GM23338 (cell line): ENCODE measurements at regions not wholly inside any gene's neighbourhood (a gene's known extent, or its start where the extent isn't known, plus 50 kb on each side); places are given as distances from the start of the nearest gene placed in this dataset.

Experiments used
- ATAC-seq: fragments of 200-7000 bp; cut with Tn5 transposase; 3 replicates; pipeline ENCODE4 v1.9.1; 2020
- DNase-seq: peaks from one replicate; pipeline ENCODE4 v3.0.0-alpha.2; 2015; ENCODE audit warnings: low spot score
- H2AFZ ChIP-seq: fragments of 200-600 bp; sonication (generic); 2 replicates; pipeline ENCODE4 v1.8.0; 2016; ENCODE audit warnings: antibody characterized with exemption, mild to moderate bottlenecking, moderate library complexity
- H3F3A ChIP-seq: fragments of 200-600 bp; sonication (generic); replicated peaks from 2 replicates; pipeline ENCODE4 v1.8.0; 2017; ENCODE audit warnings: antibody characterized with exemption, mixed run types, low read depth
- H3K27ac ChIP-seq: fragments of 200-600 bp; sonication (generic); 2 replicates; pipeline ENCODE4 v1.6.1; 2016; ENCODE audit warnings: low read depth
- H3K27me3 ChIP-seq: fragments of 200-600 bp; sonication (generic); 2 replicates; pipeline ENCODE4 v1.8.0; 2016; ENCODE audit warnings: mild to moderate bottlenecking, mixed run types, moderate library complexity; ENCODE audit not compliant: insufficient read depth
- H3K36me3 ChIP-seq: fragments of 200-600 bp; sonication (generic); 2 replicates; pipeline ENCODE4 v1.8.0; 2016; ENCODE audit warnings: mild to moderate bottlenecking; ENCODE audit not compliant: insufficient read depth
- H3K4me1 ChIP-seq: fragments of 200-600 bp; sonication (generic); 2 replicates; pipeline ENCODE4 v1.8.0; 2016; ENCODE audit warnings: mild to moderate bottlenecking, moderate library complexity; ENCODE audit not compliant: insufficient read depth
- H3K4me2 ChIP-seq: fragments of 200-600 bp; sonication (generic); 2 replicates; pipeline ENCODE4 v1.7.1; 2017; ENCODE audit warnings: mixed run types
- H3K4me3 ChIP-seq: fragments of 200-600 bp; sonication (generic); 2 replicates; pipeline ENCODE4 v1.6.1; 2016; ENCODE audit warnings: mixed run types
- H3K79me2 ChIP-seq: fragments of 200-600 bp; sonication (generic); replicated peaks from 2 replicates; pipeline ENCODE4 v1.8.0; 2017; ENCODE audit warnings: mild to moderate bottlenecking; ENCODE audit not compliant: insufficient read depth
- H3K9me2 ChIP-seq: fragments of 200-600 bp; sonication (generic); 2 replicates; pipeline ENCODE4 v1.8.0; 2017; ENCODE audit not compliant: insufficient read depth
- H4K20me1 ChIP-seq: fragments of 200-600 bp; sonication (generic); replicated peaks from 2 replicates; pipeline ENCODE4 v1.8.0; 2017; ENCODE audit warnings: mild to moderate bottlenecking; ENCODE audit not compliant: insufficient read depth
- H3K27ac Mint-ChIP-seq: 2 replicates; pipeline ENCODE4 v1.8.0; 2020; ENCODE audit warnings: inconsistent platforms, mild to moderate bottlenecking, moderate library complexity, mixed read lengths
- H3K27me3 Mint-ChIP-seq: 3 replicates; pipeline ENCODE4 v1.8.0; 2022; ENCODE audit warnings: low read depth, mild to moderate bottlenecking, moderate library complexity, mixed read lengths, inconsistent platforms; ENCODE audit not compliant: insufficient read depth, poor library complexity
- H3K36me3 Mint-ChIP-seq: 3 replicates; pipeline ENCODE4 v1.8.0; 2021; ENCODE audit warnings: low read depth, mild to moderate bottlenecking, inconsistent platforms, moderate library complexity, mixed read lengths
- H3K4me1 Mint-ChIP-seq: 3 replicates; pipeline ENCODE4 v1.8.0; 2020; ENCODE audit warnings: mild to moderate bottlenecking, inconsistent platforms, mixed read lengths
- H3K4me3 Mint-ChIP-seq: 3 replicates; pipeline ENCODE4 v1.8.0; 2021; ENCODE audit warnings: moderate library complexity, mild to moderate bottlenecking, inconsistent platforms, mixed read lengths
- H3K9me3 Mint-ChIP-seq: 3 replicates; pipeline ENCODE4 v1.8.0; 2020; ENCODE audit warnings: moderate library complexity, mild to moderate bottlenecking, inconsistent platforms, mixed read lengths
- ETS1 ChIP-seq: IDR thresholded peaks from 2 replicates; pipeline ENCODE4 v1.6.1; 2016; ENCODE audit warnings: antibody characterized with exemption
- EZH2 ChIP-seq: fragments of 200-600 bp; sonication (generic); IDR thresholded peaks from one replicate; pipeline ENCODE4 v1.8.0; 2017; ENCODE audit warnings: antibody characterized with exemption, mild to moderate bottlenecking, low read depth; ENCODE audit not compliant: unreplicated experiment
- EZH2phosphoT487 ChIP-seq: fragments of 200-600 bp; sonication (generic); IDR thresholded peaks from one replicate; pipeline ENCODE4 v1.8.1; 2018; ENCODE audit warnings: antibody characterized with exemption; ENCODE audit not compliant: unreplicated experiment
- NANOG ChIP-seq: IDR thresholded peaks from 2 replicates; pipeline ENCODE4 v1.6.1; 2016; ENCODE audit warnings: antibody characterized with exemption, borderline replicate concordance
- STAT1 ChIP-seq: IDR thresholded peaks from one replicate; pipeline ENCODE4 v1.6.1; 2016; ENCODE audit warnings: antibody characterized with exemption; ENCODE audit not compliant: unreplicated experiment
- ZNF114 ChIP-seq: fragments of 250-450 bp; sonication (Bioruptor Pico); IDR thresholded peaks from 2 replicates; pipeline ENCODE4 v1.5.0; 2020; ENCODE audit warnings: mild to moderate bottlenecking, moderate library complexity
- ZNF331 ChIP-seq: fragments of 250-450 bp; sonication (Bioruptor Pico); IDR thresholded peaks from 2 replicates; pipeline ENCODE4 v1.5.0; 2020; ENCODE audit warnings: low read depth, mild to moderate bottlenecking, moderate library complexity
- ZNF462 ChIP-seq: fragments of 250-450 bp; sonication (Bioruptor Pico); IDR thresholded peaks from 2 replicates; pipeline ENCODE4 v1.5.0; 2020; ENCODE audit warnings: mild to moderate bottlenecking, moderate library complexity
- TF ChIP-seq, protein P1 (sequence below): IDR thresholded peaks from one replicate; pipeline ENCODE4 v1.6.1; 2018; ENCODE audit warnings: antibody characterized with exemption; ENCODE audit not compliant: unreplicated experiment
- TF ChIP-seq, protein P2 (sequence below), 2 experiments: fragments of 200-600 bp in 1 of 2; sonication (generic) in 1 of 2; conservative IDR thresholded peaks; 2 replicates each; pipeline versions ENCODE4 v1.5.1 to v1.6.1; 2016 to 2017; ENCODE audit warnings: antibody characterized with exemption in 2 of 2, low read depth in 2 of 2, mild to moderate bottlenecking in 2 of 2, moderate library complexity in 1 of 2

GRCh38 chr15:23912191-23912590 lies 225.1 kb upstream of the NDN start (continued):
- TF ChIP-seq ZNF462 (CRISPR knock-in tag) (no peak), NANOG (no peak), ZNF114 (CRISPR knock-in tag) (no peak), ZNF331 (CRISPR knock-in tag) (no peak), STAT1 (no peak), EZH2phosphoT487 (no peak)

GRCh38 chr15:23913081-23913480 lies 226.0 kb upstream of the NDN start:
- H3K9me3 Mint-ChIP-seq: peaks cover 69% of the 10 kb centered on the region
- H2AFZ ChIP-seq: no peak overlapping the region
- no peaks in the 10 kb centered on the region for H3K79me2 ChIP-seq
- H3K4me3 ChIP-seq: no peak overlapping the region
- no peaks in the 10 kb centered on the region for H4K20me1 ChIP-seq
- H3K27ac Mint-ChIP-seq: no peak overlapping the region
- no peaks in the 10 kb centered on the region for H3F3A ChIP-seq
- H3K4me3 Mint-ChIP-seq: no peak overlapping the region
- peaks cover 3% of the 10 kb centered on the region for H3K4me1 ChIP-seq
- H3K27me3 ChIP-seq: no peaks in the 10 kb centered on the region
- peaks cover 1% of the 10 kb centered on the region for H3K27me3 Mint-ChIP-seq
- no peak overlapping the region for H3K27ac ChIP-seq
- no peak overlapping the region for H3K4me2 ChIP-seq
- no peaks in the 10 kb centered on the region for H3K9me2 ChIP-seq
- DNase-seq (no peak), ATAC-seq (no peak)
- no peaks in the 10 kb centered on the region for H3K36me3 ChIP-seq
- H3K4me1 Mint-ChIP-seq: peaks cover 11% of the 10 kb centered on the region; the same call in 2 of the 3 replicates
- H3K36me3 Mint-ChIP-seq: no peaks in the 10 kb centered on the region; the same call in 2 of the 3 replicates
- TF ChIP-seq, protein P1, sequence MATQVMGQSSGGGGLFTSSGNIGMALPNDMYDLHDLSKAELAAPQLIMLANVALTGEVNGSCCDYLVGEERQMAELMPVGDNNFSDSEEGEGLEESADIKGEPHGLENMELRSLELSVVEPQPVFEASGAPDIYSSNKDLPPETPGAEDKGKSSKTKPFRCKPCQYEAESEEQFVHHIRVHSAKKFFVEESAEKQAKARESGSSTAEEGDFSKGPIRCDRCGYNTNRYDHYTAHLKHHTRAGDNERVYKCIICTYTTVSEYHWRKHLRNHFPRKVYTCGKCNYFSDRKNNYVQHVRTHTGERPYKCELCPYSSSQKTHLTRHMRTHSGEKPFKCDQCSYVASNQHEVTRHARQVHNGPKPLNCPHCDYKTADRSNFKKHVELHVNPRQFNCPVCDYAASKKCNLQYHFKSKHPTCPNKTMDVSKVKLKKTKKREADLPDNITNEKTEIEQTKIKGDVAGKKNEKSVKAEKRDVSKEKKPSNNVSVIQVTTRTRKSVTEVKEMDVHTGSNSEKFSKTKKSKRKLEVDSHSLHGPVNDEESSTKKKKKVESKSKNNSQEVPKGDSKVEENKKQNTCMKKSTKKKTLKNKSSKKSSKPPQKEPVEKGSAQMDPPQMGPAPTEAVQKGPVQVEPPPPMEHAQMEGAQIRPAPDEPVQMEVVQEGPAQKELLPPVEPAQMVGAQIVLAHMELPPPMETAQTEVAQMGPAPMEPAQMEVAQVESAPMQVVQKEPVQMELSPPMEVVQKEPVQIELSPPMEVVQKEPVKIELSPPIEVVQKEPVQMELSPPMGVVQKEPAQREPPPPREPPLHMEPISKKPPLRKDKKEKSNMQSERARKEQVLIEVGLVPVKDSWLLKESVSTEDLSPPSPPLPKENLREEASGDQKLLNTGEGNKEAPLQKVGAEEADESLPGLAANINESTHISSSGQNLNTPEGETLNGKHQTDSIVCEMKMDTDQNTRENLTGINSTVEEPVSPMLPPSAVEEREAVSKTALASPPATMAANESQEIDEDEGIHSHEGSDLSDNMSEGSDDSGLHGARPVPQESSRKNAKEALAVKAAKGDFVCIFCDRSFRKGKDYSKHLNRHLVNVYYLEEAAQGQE: no peak
- TF ChIP-seq ZNF114 (CRISPR knock-in tag) (no peak), EZH2 (no peak), ETS1 (no peak), NANOG (no peak)
- TF ChIP-seq, protein P2, sequence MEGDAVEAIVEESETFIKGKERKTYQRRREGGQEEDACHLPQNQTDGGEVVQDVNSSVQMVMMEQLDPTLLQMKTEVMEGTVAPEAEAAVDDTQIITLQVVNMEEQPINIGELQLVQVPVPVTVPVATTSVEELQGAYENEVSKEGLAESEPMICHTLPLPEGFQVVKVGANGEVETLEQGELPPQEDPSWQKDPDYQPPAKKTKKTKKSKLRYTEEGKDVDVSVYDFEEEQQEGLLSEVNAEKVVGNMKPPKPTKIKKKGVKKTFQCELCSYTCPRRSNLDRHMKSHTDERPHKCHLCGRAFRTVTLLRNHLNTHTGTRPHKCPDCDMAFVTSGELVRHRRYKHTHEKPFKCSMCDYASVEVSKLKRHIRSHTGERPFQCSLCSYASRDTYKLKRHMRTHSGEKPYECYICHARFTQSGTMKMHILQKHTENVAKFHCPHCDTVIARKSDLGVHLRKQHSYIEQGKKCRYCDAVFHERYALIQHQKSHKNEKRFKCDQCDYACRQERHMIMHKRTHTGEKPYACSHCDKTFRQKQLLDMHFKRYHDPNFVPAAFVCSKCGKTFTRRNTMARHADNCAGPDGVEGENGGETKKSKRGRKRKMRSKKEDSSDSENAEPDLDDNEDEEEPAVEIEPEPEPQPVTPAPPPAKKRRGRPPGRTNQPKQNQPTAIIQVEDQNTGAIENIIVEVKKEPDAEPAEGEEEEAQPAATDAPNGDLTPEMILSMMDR (conservative IDR thresholded peaks at IDR 0.05; ENCODE audit: low read depth in 2 of 2): no peak
